PC-3 (cell line): ENCODE measurements at regions not wholly inside any gene's neighbourhood (a gene's known extent, or its start where the extent isn't known, plus 50 kb on each side); places are given as distances from the start of the nearest gene placed in this dataset.

Source experiments
- ATAC-seq: fragments of 200-7000 bp; cut with Tn5 transposase; 2 replicates; pipeline ENCODE4 v1.9.1; 2020; ENCODE audit warnings: mild to moderate bottlenecking, moderate library complexity
- BruUV-seq: library from RNA; stranded (reverse); fragments of 400-500 nt; replicated peaks from 2 replicates; lab custom pipeline; 2021; lab: Mats Ljungman, UMichigan
- CTCF ChIA-PET: fragments of 300-600 bp; sonication (Branson Sonifier 250); formaldehyde crosslinking; loops from one replicate; lab custom pipeline; 2022; ENCODE audit warnings: antibody characterized with exemption; lab: Charles Lee
- POLR2A ChIA-PET: fragments of 300-600 bp; sonication (Branson Sonifier 250); formaldehyde crosslinking; loops from one replicate; lab custom pipeline; 2022; ENCODE audit warnings: antibody characterized with exemption; ENCODE audit not compliant: unreplicated experiment; lab: Charles Lee
- DNase-seq: peaks from one replicate; pipeline ENCODE4 v3.0.0-alpha.2; 2015
- H2AFZ ChIP-seq: fragments of 300-600 bp; sonication (generic); 2 replicates; pipeline ENCODE4 v1.6.0; 2016; ENCODE audit warnings: antibody characterized with exemption, low read length
- H3F3A ChIP-seq: fragments of 300-600 bp; sonication (generic); one replicate; pipeline ENCODE4 v1.6.0; 2017; ENCODE audit warnings: antibody characterized with exemption, low read length, control low read depth, mild to moderate bottlenecking; ENCODE audit not compliant: unreplicated experiment
- H3K27ac ChIP-seq: fragments of 300-600 bp; sonication (generic); 2 replicates; pipeline ENCODE4 v1.5.1; 2016; ENCODE audit warnings: mild to moderate bottlenecking, low read length
- H3K27me3 ChIP-seq: fragments of 300-600 bp; sonication (generic); 2 replicates; pipeline ENCODE4 v1.6.1; 2016; ENCODE audit warnings: low read length, mixed read lengths
- H3K36me3 ChIP-seq: fragments of 300-600 bp; sonication (generic); 2 replicates; pipeline ENCODE4 v1.6.1; 2016; ENCODE audit warnings: low read depth, mixed run types, low read length, mixed read lengths
- H3K4me1 ChIP-seq: fragments of 300-600 bp; sonication (generic); 2 replicates; pipeline ENCODE4 v1.5.1; 2016; ENCODE audit warnings: low read length; ENCODE audit not compliant: insufficient read depth
- H3K4me2 ChIP-seq: fragments of 300-600 bp; sonication (generic); 2 replicates; pipeline ENCODE4 v1.6.0; 2016; ENCODE audit warnings: low read length
- H3K4me3 ChIP-seq: fragments of 300-600 bp; sonication (generic); 2 replicates; pipeline ENCODE4 v1.5.1; 2016; ENCODE audit warnings: mild to moderate bottlenecking, low read length, mixed read lengths
- H3K79me2 ChIP-seq: fragments of 300-600 bp; sonication (generic); 2 replicates; pipeline ENCODE4 v1.6.1; 2017; ENCODE audit warnings: low read length, mixed read lengths
- H3K9ac ChIP-seq: fragments of 300-600 bp; sonication (generic); 2 replicates; pipeline ENCODE4 v1.6.0; 2016; ENCODE audit warnings: mild to moderate bottlenecking, low read length
- H3K9me2 ChIP-seq: fragments of 300-600 bp; sonication (generic); replicated peaks from 2 replicates; pipeline ENCODE4 v1.6.1; 2016; ENCODE audit warnings: mixed run types, low read length, mixed read lengths
- H3K9me3 ChIP-seq: fragments of 300-600 bp; sonication (generic); 2 replicates; pipeline ENCODE4 v1.6.1; 2016; ENCODE audit warnings: low read length, mixed read lengths
- H4K20me1 ChIP-seq: fragments of 300-600 bp; sonication (generic); 2 replicates; pipeline ENCODE4 v1.6.1; 2016; ENCODE audit warnings: low read length, mixed read lengths
- CTCF ChIP-seq: fragments of 300-600 bp; sonication (generic); conservative IDR thresholded peaks from 2 replicates; pipeline ENCODE4 v1.5.1; 2017; ENCODE audit warnings: antibody characterized with exemption, low read depth, mild to moderate bottlenecking, low read length
- EZH2 ChIP-seq: fragments of 300-600 bp; sonication (generic); IDR thresholded peaks from one replicate; pipeline ENCODE4 v1.6.1; 2017; ENCODE audit warnings: antibody characterized with exemption, mild to moderate bottlenecking, low read length; ENCODE audit not compliant: unreplicated experiment
- EZH2phosphoT487 ChIP-seq: fragments of 300-600 bp; sonication (generic); IDR thresholded peaks from 2 replicates; pipeline ENCODE4 v1.6.1; 2018; ENCODE audit warnings: mild to moderate bottlenecking, antibody characterized with exemption, low read length, borderline replicate concordance
- intact Hi-C: fragments of 100-400 bp; cut with micrococcal nuclease; formaldehyde crosslinking; loops from 2 replicates; pipeline ENCODE4 v1.9.0; 2023

- Histone ChIP-seq H3K4me1 (no peaks in the 10 kb centered on the region), H3K36me3 (no peaks in the 10 kb centered on the region), H3K9ac (no peak overlapping the region), H3K27ac (no peak overlapping the region), H3K4me3 (no peak overlapping the region), H4K20me1 (no peaks in the 10 kb centered on the region), H3K27me3 (no peaks in the 10 kb centered on the region), H3K79me2 (no peaks in the 10 kb centered on the region), H3K4me2 (no peak overlapping the region), H3K9me3 (no peaks in the 10 kb centered on the region), H3K9me2 (no peaks in the 10 kb centered on the region), H3F3A (no peaks in the 10 kb centered on the region), H2AFZ (no peak overlapping the region)
- BruUV-seq, result no TSS peak
- POLR2A ChIA-PET, result no interaction called here
- intact Hi-C loops, result no loop called here
- ATAC-seq, result no peak
- CTCF ChIA-PET, result no interaction called here
- DNase-seq, result no peak
- no peak for TF ChIP-seq CTCF
- no peak for TF ChIP-seq EZH2
- no peak for TF ChIP-seq EZH2phosphoT487
These were observed 801.9 kb upstream of the ACO1 start for GRCh38 chr9:31582561-31582960.

GRCh38 chr9:31585158-31585557, 799.3 kb upstream of the ACO1 start:
- Histone ChIP-seq H3K9me3 (no peaks in the 10 kb centered on the region), H3K4me2 (no peak overlapping the region), H3F3A (no peaks in the 10 kb centered on the region), H3K27me3 (no peaks in the 10 kb centered on the region), H3K9ac (no peak overlapping the region), H3K79me2 (no peaks in the 10 kb centered on the region), H4K20me1 (no peaks in the 10 kb centered on the region), H3K27ac (no peak overlapping the region), H3K4me1 (no peaks in the 10 kb centered on the region), H2AFZ (no peak overlapping the region), H3K4me3 (no peak overlapping the region), H3K36me3 (no peaks in the 10 kb centered on the region), H3K9me2 (no peaks in the 10 kb centered on the region)
- DNase-seq (no peak), ATAC-seq (no peak)
- BruUV-seq, result no TSS peak
- no peak for TF ChIP-seq EZH2phosphoT487
- TF ChIP-seq EZH2, result no peak
- no peak for TF ChIP-seq CTCF
- CTCF ChIA-PET, result no interaction called here
- POLR2A ChIA-PET, result no interaction called here
- intact Hi-C loops, result no loop called here

- Histone ChIP-seq H3K36me3 (no peaks in the 10 kb centered on the region), H3K9me2 (no peaks in the 10 kb centered on the region), H2AFZ (no peak overlapping the region), H3K27ac (no peak overlapping the region), H3K4me3 (no peak overlapping the region), H4K20me1 (no peaks in the 10 kb centered on the region), H3K9me3 (no peaks in the 10 kb centered on the region), H3K27me3 (no peaks in the 10 kb centered on the region), H3K4me1 (no peaks in the 10 kb centered on the region), H3F3A (no peaks in the 10 kb centered on the region), H3K9ac (no peak overlapping the region), H3K4me2 (no peak overlapping the region), H3K79me2 (no peaks in the 10 kb centered on the region)
- ChIA-PET CTCF (no interaction called here), POLR2A (no interaction called here)
- no TSS peak for BruUV-seq
- intact Hi-C loops, result no loop called here
- ATAC-seq (no peak), DNase-seq (no peak)
- no peak for TF ChIP-seq EZH2
These were observed 797.3 kb upstream of the ACO1 start for GRCh38 chr9:31587146-31587545.
